NB4 (cell line): ENCODE measurements at regions not wholly inside any gene's neighbourhood (a gene's known extent, or its start where the extent isn't known, plus 50 kb on each side); places are given as distances from the start of the nearest gene placed in this dataset.
A peak's percentile ranks its signal among the peaks of the same experiment; 100 is the strongest.

Experiments used
- DNase-seq: peaks from one replicate; pipeline ENCODE4 v3.0.0; 2010; ENCODE audit warnings: low read depth
- H3K4me3 ChIP-seq: one replicate; pipeline ENCODE4 v1.5.1; 2011; ENCODE audit warnings: mild to moderate bottlenecking, low read depth, low read length, moderate library complexity
- MYC ChIP-seq: IDR thresholded peaks from 2 replicates; pipeline ENCODE4 v1.6.1; 2011; ENCODE audit warnings: low read depth, low read length
- POLR2A ChIP-seq: IDR thresholded peaks from 2 replicates; pipeline ENCODE4 v1.6.1; 2011; ENCODE audit warnings: mild to moderate bottlenecking; ENCODE audit not compliant: insufficient read length; ENCODE audit errors: extremely low read depth
- TF ChIP-seq, protein P1 (sequence below): IDR thresholded peaks from one replicate; pipeline ENCODE4 v1.5.1; 2012; ENCODE audit warnings: low read depth, low read length
- TF ChIP-seq, protein P2 (sequence below): IDR thresholded peaks from 2 replicates; pipeline ENCODE4 v1.6.1; 2011; ENCODE audit warnings: low read depth, low read length

DNA sequence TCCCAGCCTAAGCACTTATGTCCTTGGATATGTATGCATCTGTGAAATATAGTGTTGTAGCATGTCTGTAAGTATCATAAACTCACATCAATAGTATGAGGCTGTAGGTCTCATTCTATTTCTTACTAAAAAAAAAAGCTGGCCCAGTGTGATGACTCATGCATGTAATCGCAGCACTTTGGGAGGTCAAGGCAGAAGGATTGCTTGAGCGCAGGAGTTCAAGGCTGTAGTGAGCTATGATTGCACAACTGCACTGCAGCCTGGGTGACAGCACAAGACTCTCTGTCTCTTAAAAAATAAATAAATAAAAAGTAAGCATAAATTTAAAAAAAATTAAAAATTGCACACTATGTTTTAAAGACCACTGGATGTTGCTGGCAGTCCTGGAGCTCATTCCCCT, 79.1 kb upstream of the SPATA13 start:
- no peak overlapping the region for H3K4me3 ChIP-seq
- TF ChIP-seq, protein P1, sequence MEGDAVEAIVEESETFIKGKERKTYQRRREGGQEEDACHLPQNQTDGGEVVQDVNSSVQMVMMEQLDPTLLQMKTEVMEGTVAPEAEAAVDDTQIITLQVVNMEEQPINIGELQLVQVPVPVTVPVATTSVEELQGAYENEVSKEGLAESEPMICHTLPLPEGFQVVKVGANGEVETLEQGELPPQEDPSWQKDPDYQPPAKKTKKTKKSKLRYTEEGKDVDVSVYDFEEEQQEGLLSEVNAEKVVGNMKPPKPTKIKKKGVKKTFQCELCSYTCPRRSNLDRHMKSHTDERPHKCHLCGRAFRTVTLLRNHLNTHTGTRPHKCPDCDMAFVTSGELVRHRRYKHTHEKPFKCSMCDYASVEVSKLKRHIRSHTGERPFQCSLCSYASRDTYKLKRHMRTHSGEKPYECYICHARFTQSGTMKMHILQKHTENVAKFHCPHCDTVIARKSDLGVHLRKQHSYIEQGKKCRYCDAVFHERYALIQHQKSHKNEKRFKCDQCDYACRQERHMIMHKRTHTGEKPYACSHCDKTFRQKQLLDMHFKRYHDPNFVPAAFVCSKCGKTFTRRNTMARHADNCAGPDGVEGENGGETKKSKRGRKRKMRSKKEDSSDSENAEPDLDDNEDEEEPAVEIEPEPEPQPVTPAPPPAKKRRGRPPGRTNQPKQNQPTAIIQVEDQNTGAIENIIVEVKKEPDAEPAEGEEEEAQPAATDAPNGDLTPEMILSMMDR = no peak
- TF ChIP-seq MYC (no peak), POLR2A (no peak)
- TF ChIP-seq, protein P2, sequence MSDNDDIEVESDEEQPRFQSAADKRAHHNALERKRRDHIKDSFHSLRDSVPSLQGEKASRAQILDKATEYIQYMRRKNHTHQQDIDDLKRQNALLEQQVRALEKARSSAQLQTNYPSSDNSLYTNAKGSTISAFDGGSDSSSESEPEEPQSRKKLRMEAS = no peak
- peak; percentile 37 for DNase-seq

GRCh38 chr13:24083141-24083540, 77.4 kb upstream of the SPATA13 start:
- no peak overlapping the region for H3K4me3 ChIP-seq

GRCh38 chr13:24083722-24084421, 76.6 kb upstream of the SPATA13 start:
- no peak overlapping the region for H3K4me3 ChIP-seq
- TF ChIP-seq MYC (no peak), POLR2A (no peak)
- TF ChIP-seq, protein P1 = no peak
- TF ChIP-seq, protein P2 = no peak
- no peak for DNase-seq

More at GRCh38 chr13:24083141-24083540, 77.4 kb upstream of the SPATA13 start:
- no peak for TF ChIP-seq MYC
- TF ChIP-seq, protein P1 = no peak
- TF ChIP-seq, protein P2 = no peak
- TF ChIP-seq POLR2A = no peak
- DNase-seq = no peak

GRCh38 chr13:24085662-24086061, 74.9 kb upstream of the SPATA13 start:
- no peak overlapping the region for H3K4me3 ChIP-seq
- no peak for TF ChIP-seq MYC
- TF ChIP-seq, protein P1 = no peak
- TF ChIP-seq, protein P2 = no peak
- TF ChIP-seq POLR2A = no peak
- DNase-seq = no peak

- TF ChIP-seq MYC (no peak), POLR2A (no peak)
- TF ChIP-seq, protein P1 = no peak
- TF ChIP-seq, protein P2 = no peak
- no peak for DNase-seq
- H3K4me3 ChIP-seq = no peak overlapping the region
Observed at GRCh38 chr13:24086642-24087041, 73.9 kb upstream of the SPATA13 start.
